Karpas-422 (cell line): ENCODE measurements at regions not wholly inside any gene's neighbourhood (a gene's known extent, or its start where the extent isn't known, plus 50 kb on each side); places are given as distances from the start of the nearest gene placed in this dataset.

Experiments used
- DNase-seq: peaks from one replicate; pipeline ENCODE4 v3.0.0-alpha.2; 2015
- H2AFZ ChIP-seq: fragments of 200-600 bp; sonication (generic); 2 replicates; pipeline ENCODE4 v1.6.1; 2014; ENCODE audit warnings: antibody characterized with exemption, low read length, mixed read lengths
- H3K27ac ChIP-seq: fragments of 200-600 bp; sonication (generic); 2 replicates; pipeline ENCODE4 v1.5.1; 2014; ENCODE audit warnings: mild to moderate bottlenecking, low read length, moderate library complexity
- H3K27me3 ChIP-seq: fragments of 200-600 bp; sonication (generic); 2 replicates; pipeline ENCODE4 v1.6.1; 2014; ENCODE audit warnings: low read length, mixed read lengths
- H3K36me3 ChIP-seq: fragments of 200-600 bp; sonication (generic); 2 replicates; pipeline ENCODE4 v1.6.1; 2014; ENCODE audit warnings: low read length, mixed read lengths; ENCODE audit not compliant: insufficient read depth
- H3K4me1 ChIP-seq: fragments of 200-600 bp; sonication (generic); 2 replicates; pipeline ENCODE4 v1.6.1; 2014; ENCODE audit warnings: mild to moderate bottlenecking, low read length, mixed read lengths
- H3K4me2 ChIP-seq: fragments of 200-600 bp; sonication (generic); 2 replicates; pipeline ENCODE4 v1.6.1; 2014; ENCODE audit warnings: low read length, low read depth, mild to moderate bottlenecking; ENCODE audit not compliant: poor library complexity, severe bottlenecking
- H3K4me3 ChIP-seq: fragments of 200-600 bp; sonication (generic); 2 replicates; pipeline ENCODE4 v1.5.1; 2014; ENCODE audit warnings: mild to moderate bottlenecking, antibody characterized with exemption, low read length, mixed read lengths
- H3K79me2 ChIP-seq: fragments of 200-600 bp; sonication (generic); 2 replicates; pipeline ENCODE4 v1.6.1; 2014; ENCODE audit warnings: mild to moderate bottlenecking, low read length, mixed read lengths
- H3K9ac ChIP-seq: fragments of 200-600 bp; sonication (generic); 2 replicates; pipeline ENCODE4 v1.6.0; 2014; ENCODE audit warnings: low read length
- H3K9me2 ChIP-seq: fragments of 200-600 bp; sonication (generic), shearing (Covaris generic); replicated peaks from 2 replicates; pipeline ENCODE4 v1.6.0; 2014; ENCODE audit warnings: mild to moderate bottlenecking, low read length, moderate library complexity; ENCODE audit not compliant: insufficient read depth
- H3K9me3 ChIP-seq: fragments of 300-700, 200-600 bp; sonication (generic); 2 replicates; pipeline ENCODE4 v1.6.1; 2014; ENCODE audit warnings: low read length, mixed read lengths
- H4K20me1 ChIP-seq: fragments of 200-600 bp; sonication (generic); 2 replicates; pipeline ENCODE4 v1.6.1; 2014; ENCODE audit warnings: mild to moderate bottlenecking, antibody characterized with exemption, low read length, low read depth; ENCODE audit not compliant: insufficient read depth

GRCh38 chr13:106628936-106629659 lies 61.2 kb upstream of the ARGLU1 start:
- Histone ChIP-seq H3K4me2 (no peak overlapping the region), H3K27ac (no peak overlapping the region), H3K79me2 (no peaks in the 10 kb centered on the region), H3K4me3 (no peak overlapping the region), H3K36me3 (no peaks in the 10 kb centered on the region), H3K9me2 (no peaks in the 10 kb centered on the region), H3K27me3 (no peaks in the 10 kb centered on the region), H3K9me3 (no peaks in the 10 kb centered on the region), H4K20me1 (no peaks in the 10 kb centered on the region), H2AFZ (no peak overlapping the region), H3K4me1 (no peaks in the 10 kb centered on the region), H3K9ac (no peak overlapping the region)
- DNase-seq, result no peak

- DNase-seq, result no peak
- Histone ChIP-seq H3K27ac (no peak overlapping the region), H4K20me1 (no peaks in the 10 kb centered on the region), H3K9me3 (no peaks in the 10 kb centered on the region), H3K4me3 (no peak overlapping the region), H3K9ac (no peak overlapping the region), H3K36me3 (no peaks in the 10 kb centered on the region), H3K4me2 (no peak overlapping the region), H3K9me2 (no peaks in the 10 kb centered on the region), H3K27me3 (0 out of 2 replicates have a peak, but pooled peaks cover 3% of the 10 kb centered on the region), H3K4me1 (no peaks in the 10 kb centered on the region), H3K79me2 (no peaks in the 10 kb centered on the region), H2AFZ (no peak overlapping the region)
Observed at GRCh38 chr13:106626473-106626872, 58.5 kb upstream of the ARGLU1 start.

DNA sequence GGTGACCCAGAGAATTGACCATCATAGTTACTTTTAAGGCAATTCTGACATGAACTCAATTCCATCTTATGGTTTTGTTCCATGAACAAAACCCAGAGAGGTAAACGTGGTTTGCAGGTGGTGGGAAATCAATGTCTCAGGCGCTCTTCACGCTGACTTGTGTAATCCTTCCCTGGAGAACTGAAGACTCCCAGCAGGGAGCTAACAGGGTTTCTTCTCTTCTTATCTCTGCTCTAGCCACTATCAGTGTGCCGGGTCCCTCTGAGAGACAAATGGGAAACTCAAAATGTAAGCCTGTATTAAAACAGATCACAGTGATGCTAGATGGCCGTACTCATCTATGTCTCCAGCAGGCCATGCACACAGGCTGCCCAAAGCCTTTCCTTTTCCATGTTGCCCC lies 57.6 kb upstream of the ARGLU1 start:
- H3K27ac ChIP-seq, result no peak overlapping the region
- H2AFZ ChIP-seq, result no peak overlapping the region
- H3K36me3 ChIP-seq, result no peaks in the 10 kb centered on the region
- no peaks in the 10 kb centered on the region for H3K79me2 ChIP-seq
- H3K9ac ChIP-seq, result no peak overlapping the region
- H3K4me1 ChIP-seq, result no peaks in the 10 kb centered on the region
- H3K9me3 ChIP-seq, result no peaks in the 10 kb centered on the region
- DNase-seq, result no peak
- no peaks in the 10 kb centered on the region for H3K9me2 ChIP-seq
- no peaks in the 10 kb centered on the region for H4K20me1 ChIP-seq
- no peak overlapping the region for H3K4me2 ChIP-seq
- 0 out of 2 replicates have a peak, but pooled peaks cover 3% of the 10 kb centered on the region for H3K27me3 ChIP-seq
- H3K4me3 ChIP-seq, result no peak overlapping the region

DNA sequence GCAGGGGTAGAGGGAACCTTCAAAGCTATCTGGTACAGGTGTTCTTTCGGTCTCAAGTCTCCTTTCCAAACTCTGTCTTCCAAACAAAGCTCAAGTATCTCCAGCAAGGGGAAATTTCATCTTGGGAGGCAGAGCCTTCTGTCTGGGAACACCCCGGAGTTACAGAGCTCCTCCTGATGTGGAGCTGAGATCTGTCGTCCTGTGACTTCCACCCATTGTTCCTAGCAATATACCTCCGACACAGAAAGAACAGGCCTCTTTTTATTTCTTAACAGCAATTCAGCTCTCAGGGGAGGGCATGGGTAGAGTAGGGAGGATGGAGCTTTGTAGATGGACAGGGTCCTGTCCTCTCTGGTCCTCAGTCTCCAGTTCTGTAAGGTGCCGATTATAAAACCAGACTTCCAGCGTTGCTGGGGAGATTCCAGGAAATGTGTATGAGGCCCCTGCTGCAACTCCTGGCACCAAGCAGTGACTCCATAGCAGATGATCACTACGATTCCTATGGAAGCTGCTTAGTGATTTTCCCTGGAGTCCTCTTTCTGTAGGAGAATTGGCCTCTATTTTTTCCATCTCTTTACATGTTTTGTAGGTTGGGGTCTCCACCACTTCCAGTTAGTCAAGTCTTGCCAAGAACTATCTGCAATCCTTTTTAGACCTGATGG lies 56.0 kb upstream of the ARGLU1 start:
- Histone ChIP-seq H3K9me2 (no peaks in the 10 kb centered on the region), H3K4me2 (no peak overlapping the region), H3K36me3 (no peaks in the 10 kb centered on the region), H2AFZ (no peak overlapping the region), H3K4me3 (no peak overlapping the region), H3K79me2 (no peaks in the 10 kb centered on the region), H3K9ac (no peak overlapping the region), H4K20me1 (no peaks in the 10 kb centered on the region), H3K9me3 (no peaks in the 10 kb centered on the region), H3K27me3 (0 out of 2 replicates have a peak, but pooled peaks cover 3% of the 10 kb centered on the region), H3K4me1 (no peaks in the 10 kb centered on the region), H3K27ac (no peak overlapping the region)
- no peak for DNase-seq

- H3K4me3 ChIP-seq, result no peak overlapping the region
- no peak for DNase-seq
- no peaks in the 10 kb centered on the region for H3K36me3 ChIP-seq
Observed at GRCh38 chr13:106621833-106622232, 53.9 kb upstream of the ARGLU1 start.

GRCh38 chr13:106619688-106620555 lies 52.0 kb upstream of the ARGLU1 start:
- Histone ChIP-seq H3K9ac (no peak overlapping the region), H2AFZ (no peak overlapping the region), H3K9me2 (no peaks in the 10 kb centered on the region), H4K20me1 (no peaks in the 10 kb centered on the region), H3K36me3 (no peaks in the 10 kb centered on the region), H3K4me1 (no peaks in the 10 kb centered on the region), H3K4me3 (no peak overlapping the region), H3K4me2 (no peak overlapping the region), H3K27me3 (0 out of 2 replicates have a peak, but pooled peaks cover 3% of the 10 kb centered on the region), H3K27ac (no peak overlapping the region), H3K9me3 (no peaks in the 10 kb centered on the region), H3K79me2 (no peaks in the 10 kb centered on the region)
- DNase-seq, result peak; percentile 83

More at GRCh38 chr13:106621833-106622232, 53.9 kb upstream of the ARGLU1 start:
- Histone ChIP-seq H4K20me1 (no peaks in the 10 kb centered on the region), H3K4me2 (no peak overlapping the region), H3K9ac (no peak overlapping the region), H3K79me2 (no peaks in the 10 kb centered on the region), H3K27ac (no peak overlapping the region), H3K9me2 (no peaks in the 10 kb centered on the region), H3K9me3 (no peaks in the 10 kb centered on the region), H3K27me3 (0 out of 2 replicates have a peak, but pooled peaks cover 3% of the 10 kb centered on the region), H3K4me1 (no peaks in the 10 kb centered on the region), H2AFZ (no peak overlapping the region)
